NOMO-1 treated with dmso at 0.1 percent for 144 hours (cell line): ENCODE measurements at regions not wholly inside any gene's neighbourhood (a gene's known extent, or its start where the extent isn't known, plus 50 kb on each side); places are given as distances from the start of the nearest gene placed in this dataset.
"Not testable (repeated sequence)": the region's sequence is repeated elsewhere in the genome, so short reads cannot be mapped to it uniquely, and the experiment has no call there.

ENCODE experiments used
- DNase-seq: peaks from one replicate; lab custom pipeline; 2025; ENCODE audit not compliant: unreplicated experiment; lab: John Stamatoyannopoulos, UW

- not testable (repeated sequence) for DNase-seq
Measured at GRCh38 chr13:22858980-22859379, 321.8 kb upstream of the SGCG start.

- DNase-seq = not testable (repeated sequence)
Measured at GRCh38 chr13:22859411-22859810, 321.4 kb upstream of the SGCG start.

- no peak for DNase-seq
Measured at GRCh38 chr13:22861958-22862466, 318.8 kb upstream of the SGCG start.

GRCh38 chr13:22862478-22862877 lies 318.3 kb upstream of the SGCG start:
- DNase-seq = no peak

- no peak for DNase-seq
Measured at GRCh38 chr13:22866221-22866620, 314.6 kb upstream of the SGCG start.

GRCh38 chr13:22871231-22871630 lies 309.5 kb upstream of the SGCG start:
- DNase-seq = no peak

- no peak for DNase-seq
Measured at GRCh38 chr13:22874839-22875238, 305.9 kb upstream of the SGCG start.

- no peak for DNase-seq
Measured at GRCh38 chr13:22877421-22877820, 303.4 kb upstream of the SGCG start.

GRCh38 chr13:22880741-22881720 lies 299.7 kb upstream of the SGCG start:
- DNase-seq = no peak

GRCh38 chr13:22881721-22882608 lies 298.8 kb upstream of the SGCG start:
- DNase-seq = not testable (repeated sequence)

- DNase-seq = no peak
Measured at GRCh38 chr13:22883262-22883840, 297.4 kb upstream of the SGCG start.

- DNase-seq = no peak
Measured at GRCh38 chr13:22883956-22884355, 296.8 kb upstream of the SGCG start.

GRCh38 chr13:22886061-22886460 lies 294.7 kb upstream of the SGCG start:
- DNase-seq = not testable (repeated sequence)

GRCh38 chr13:22889376-22889775 lies 291.4 kb upstream of the SGCG start:
- not testable (repeated sequence) for DNase-seq

GRCh38 chr13:22893204-22893603 lies 287.6 kb upstream of the SGCG start:
- no peak for DNase-seq

GRCh38 chr13:22893777-22894176 lies 287.0 kb upstream of the SGCG start:
- no peak for DNase-seq

GRCh38 chr13:22897571-22898314 lies 283.0 kb upstream of the SGCG start:
- no peak for DNase-seq

GRCh38 chr13:22900416-22900951 lies 280.3 kb upstream of the SGCG start:
- not testable (repeated sequence) for DNase-seq

- DNase-seq = no peak
Measured at GRCh38 chr13:22903301-22903700, 277.5 kb upstream of the SGCG start.

- DNase-seq = no peak
Measured at GRCh38 chr13:22903925-22904324, 276.9 kb upstream of the SGCG start.
